ENCODE measurements at regions not wholly inside any gene's neighbourhood (a gene's known extent, or its start where the extent isn't known, plus 50 kb on each side); places are given as distances from the start of the nearest gene placed in this dataset.

DNA sequence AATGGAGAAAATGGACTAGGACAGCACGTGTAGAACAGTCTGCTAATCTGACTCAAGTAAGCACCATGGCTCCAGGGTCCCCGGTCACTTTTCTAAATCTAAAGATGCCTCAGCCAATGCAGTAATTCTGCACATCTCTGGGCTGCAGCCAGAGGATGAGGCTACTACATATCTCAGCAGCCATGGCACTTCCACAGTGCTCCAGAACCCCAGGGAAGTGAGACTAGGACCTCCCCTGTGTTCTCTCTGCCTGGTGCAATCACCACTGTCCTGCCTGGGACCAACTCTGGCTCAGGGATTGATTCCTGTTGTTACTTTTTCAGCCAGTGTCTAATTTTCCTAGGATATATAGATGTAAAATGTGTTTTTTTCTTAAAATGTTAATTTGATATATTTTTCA lies 129.4 kb upstream of the TOP3B start:
- Histone ChIP-seq H3K9me3 (no peaks in the 10 kb centered on the region), H3K36me3 (no peaks in the 10 kb centered on the region), H3K4me1 (no peaks in the 10 kb centered on the region), H3K27ac (no peak overlapping the region), H3K27me3 (peaks cover 0 to 6% (median 0%) of the 10 kb centered on the region in 4 donors), H3K4me3 (no peak overlapping the region)
- intact Hi-C loops (cut with DNase I), result no loop called here
- DNase-seq, result no peak
- TF ChIP-seq, protein P1, sequence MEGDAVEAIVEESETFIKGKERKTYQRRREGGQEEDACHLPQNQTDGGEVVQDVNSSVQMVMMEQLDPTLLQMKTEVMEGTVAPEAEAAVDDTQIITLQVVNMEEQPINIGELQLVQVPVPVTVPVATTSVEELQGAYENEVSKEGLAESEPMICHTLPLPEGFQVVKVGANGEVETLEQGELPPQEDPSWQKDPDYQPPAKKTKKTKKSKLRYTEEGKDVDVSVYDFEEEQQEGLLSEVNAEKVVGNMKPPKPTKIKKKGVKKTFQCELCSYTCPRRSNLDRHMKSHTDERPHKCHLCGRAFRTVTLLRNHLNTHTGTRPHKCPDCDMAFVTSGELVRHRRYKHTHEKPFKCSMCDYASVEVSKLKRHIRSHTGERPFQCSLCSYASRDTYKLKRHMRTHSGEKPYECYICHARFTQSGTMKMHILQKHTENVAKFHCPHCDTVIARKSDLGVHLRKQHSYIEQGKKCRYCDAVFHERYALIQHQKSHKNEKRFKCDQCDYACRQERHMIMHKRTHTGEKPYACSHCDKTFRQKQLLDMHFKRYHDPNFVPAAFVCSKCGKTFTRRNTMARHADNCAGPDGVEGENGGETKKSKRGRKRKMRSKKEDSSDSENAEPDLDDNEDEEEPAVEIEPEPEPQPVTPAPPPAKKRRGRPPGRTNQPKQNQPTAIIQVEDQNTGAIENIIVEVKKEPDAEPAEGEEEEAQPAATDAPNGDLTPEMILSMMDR (IDR thresholded peaks at IDR 0.05), result no peak
- no peak for TF ChIP-seq POLR2A (IDR thresholded peaks at IDR 0.05)
- 63 to 79% methylated on average over 2 of the region's 2 CpGs for WGBS, 2 donors

DNA sequence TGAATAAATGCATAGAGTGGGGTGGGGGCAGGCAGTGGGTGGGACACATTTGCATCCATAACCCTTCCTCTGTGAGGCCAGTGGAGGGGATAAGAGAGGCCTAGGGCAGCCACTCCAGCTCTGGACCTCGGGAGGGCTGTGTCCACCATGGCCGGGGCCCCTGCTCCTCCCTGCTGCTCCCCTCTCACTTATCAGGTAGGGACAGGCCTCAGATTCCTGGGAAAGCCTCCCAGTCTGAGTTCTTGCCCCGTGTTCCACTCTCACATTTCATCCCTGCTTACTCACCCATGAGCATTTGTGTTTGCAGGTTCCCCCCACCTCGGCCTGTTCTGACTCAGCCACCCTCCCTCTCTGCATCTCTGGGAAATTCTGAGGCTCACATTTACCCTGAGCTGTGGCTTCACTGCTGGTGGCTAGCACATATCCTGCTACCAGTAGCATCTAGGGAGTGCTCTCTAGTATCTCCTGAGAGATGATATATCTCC lies 128.7 kb upstream of the TOP3B start:
- DNase-seq, result no peak
- no peaks in the 10 kb centered on the region for H3K4me1 ChIP-seq
- intact Hi-C loops (cut with DNase I), result no loop called here
- 13 to 21% methylated on average over 4 of the region's 4 CpGs for WGBS, 2 donors
- H3K4me3 ChIP-seq, result no peak overlapping the region
- H3K27me3 ChIP-seq, result peaks cover 0 to 1% (median 0%) of the 10 kb centered on the region in 4 donors
- no peaks in the 10 kb centered on the region for H3K9me3 ChIP-seq
- H3K27ac ChIP-seq, result no peak overlapping the region
- no peak for TF ChIP-seq POLR2A (IDR thresholded peaks at IDR 0.05)
- TF ChIP-seq, protein P1 (IDR thresholded peaks at IDR 0.05), result no peak
- no peaks in the 10 kb centered on the region for H3K36me3 ChIP-seq

DNA sequence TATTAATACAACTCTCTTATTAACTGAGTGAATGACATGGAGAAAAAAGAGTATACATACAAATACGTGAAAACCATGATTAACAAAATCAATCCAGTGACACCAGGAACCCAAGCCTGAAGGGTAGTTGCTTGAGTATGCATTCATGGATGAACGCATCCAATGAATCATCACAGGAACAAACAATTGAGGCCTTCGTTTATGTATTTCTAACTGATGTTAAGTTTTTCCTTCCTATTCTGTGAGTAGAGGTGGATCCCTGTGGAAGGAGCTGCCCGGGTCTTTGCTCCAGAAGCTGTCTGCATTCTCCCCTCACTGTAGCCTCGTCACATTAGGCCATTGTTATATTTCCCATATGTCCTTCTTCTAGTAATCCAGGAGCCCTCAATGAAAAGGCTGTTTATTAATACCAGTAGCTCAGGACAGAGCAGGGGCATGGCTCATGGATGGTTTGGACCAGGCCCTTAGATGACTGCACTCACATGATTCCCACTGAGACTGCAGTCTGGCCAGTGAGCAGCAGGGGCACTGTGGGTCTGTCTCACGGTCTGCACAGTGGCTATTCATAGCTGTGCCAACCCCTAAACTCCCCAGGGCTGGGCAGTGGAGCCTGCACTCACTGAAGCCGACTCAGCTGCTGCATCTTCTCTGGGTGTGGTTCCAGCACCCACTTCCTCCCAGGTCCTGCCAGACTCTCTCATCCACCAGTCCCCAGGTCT lies 128.1 kb upstream of the TOP3B start:
- peak; percentile 14 for DNase-seq
- Histone ChIP-seq H3K36me3 (no peaks in the 10 kb centered on the region), H3K4me3 (no peak overlapping the region), H3K4me1 (no peaks in the 10 kb centered on the region), H3K27ac (no peak overlapping the region), H3K9me3 (no peaks in the 10 kb centered on the region), H3K27me3 (no peaks in the 10 kb centered on the region)
- intact Hi-C loops (cut with DNase I), result no loop called here
- WGBS, 2 donors, result 40 to 47% methylated on average over 6 of the region's 7 CpGs
- no peak for TF ChIP-seq POLR2A (IDR thresholded peaks at IDR 0.05)
- TF ChIP-seq, protein P1 (IDR thresholded peaks at IDR 0.05), result peak in 4 of 6 experiments; percentile 7 to 37 (median 24)

DNA sequence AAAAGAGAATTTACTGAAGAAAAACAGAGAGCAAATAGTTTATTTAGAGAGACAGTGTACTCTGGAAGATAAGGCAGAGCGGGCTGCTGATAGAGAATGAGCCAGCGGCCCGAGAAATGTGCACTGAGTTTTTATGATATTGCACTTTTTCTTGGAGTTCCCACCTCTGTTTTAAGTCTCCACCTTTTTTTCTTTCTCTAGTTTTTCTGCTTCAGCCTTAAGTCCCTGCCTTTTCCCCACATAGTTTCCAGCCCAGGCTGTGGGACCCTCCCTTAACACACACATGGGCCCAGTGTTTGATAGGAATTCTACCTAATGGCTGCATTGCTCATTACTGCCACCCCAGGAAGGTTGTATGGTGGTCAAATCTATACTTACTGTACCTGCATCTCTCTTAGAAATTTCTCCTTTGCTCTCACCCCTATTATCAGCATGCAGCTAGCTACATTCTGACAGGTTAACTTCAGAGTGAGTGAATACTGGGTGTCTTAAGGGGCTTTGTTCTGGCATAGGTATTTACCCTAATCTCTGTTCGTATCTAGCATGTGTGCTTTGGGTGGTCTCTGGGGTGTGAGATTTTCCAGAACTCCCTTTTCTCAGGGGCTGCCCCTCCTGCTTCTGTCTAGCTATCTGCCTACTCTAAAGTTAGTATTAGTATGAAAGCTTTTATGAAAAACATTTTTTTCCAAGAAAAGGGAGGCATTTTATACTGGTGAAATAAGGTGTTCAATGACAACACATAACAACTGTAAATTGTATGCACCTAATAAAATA lies 127.3 kb upstream of the TOP3B start:
- no peak for TF ChIP-seq POLR2A (IDR thresholded peaks at IDR 0.05)
- TF ChIP-seq, protein P1 (IDR thresholded peaks at IDR 0.05), result no peak
- no peaks in the 10 kb centered on the region for H3K27me3 ChIP-seq
- no peaks in the 10 kb centered on the region for H3K4me1 ChIP-seq
- no peak overlapping the region for H3K27ac ChIP-seq
- no peak for DNase-seq
- H3K9me3 ChIP-seq, result no peaks in the 10 kb centered on the region
- 91 to 94% methylated on average over 4 of the region's 4 CpGs for WGBS, 2 donors
- intact Hi-C loops (cut with DNase I), result no loop called here
- H3K4me3 ChIP-seq, result no peak overlapping the region
- H3K36me3 ChIP-seq, result no peaks in the 10 kb centered on the region

DNA sequence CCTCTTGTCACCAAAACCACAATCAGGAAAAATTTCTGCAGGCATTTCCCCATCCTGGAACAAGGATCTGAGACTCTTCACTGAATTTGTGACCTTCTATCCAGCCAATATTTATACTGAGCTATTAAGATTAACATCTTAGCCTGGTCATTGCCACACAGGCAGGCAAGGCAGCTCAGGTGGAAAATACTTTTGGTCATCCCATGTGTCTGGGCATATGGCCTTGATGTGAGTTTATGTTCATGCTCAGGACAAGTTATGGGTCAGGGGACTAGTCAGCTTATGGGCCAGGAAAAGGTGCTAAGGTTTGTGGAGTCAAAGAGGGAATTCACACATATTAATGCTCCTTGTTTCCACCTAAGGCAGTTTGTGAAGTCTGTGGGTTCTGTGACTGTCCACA lies 124.3 kb upstream of the TOP3B start:
- Histone ChIP-seq H3K27ac (no peak overlapping the region), H3K4me1 (no peaks in the 10 kb centered on the region), H3K27me3 (peaks cover 0 to 7% (median 0%) of the 10 kb centered on the region in 4 donors), H3K36me3 (no peaks in the 10 kb centered on the region), H3K9me3 (no peaks in the 10 kb centered on the region), H3K4me3 (no peak overlapping the region)
- intact Hi-C loops (cut with DNase I), result no loop called here
- no peak for DNase-seq
- TF ChIP-seq, protein P1 (IDR thresholded peaks at IDR 0.05), result no peak
- no peak for TF ChIP-seq POLR2A (IDR thresholded peaks at IDR 0.05)
